ENCODE measurements at regions not wholly inside any gene's neighbourhood (a gene's known extent, or its start where the extent isn't known, plus 50 kb on each side); places are given as distances from the start of the nearest gene placed in this dataset.

DNA sequence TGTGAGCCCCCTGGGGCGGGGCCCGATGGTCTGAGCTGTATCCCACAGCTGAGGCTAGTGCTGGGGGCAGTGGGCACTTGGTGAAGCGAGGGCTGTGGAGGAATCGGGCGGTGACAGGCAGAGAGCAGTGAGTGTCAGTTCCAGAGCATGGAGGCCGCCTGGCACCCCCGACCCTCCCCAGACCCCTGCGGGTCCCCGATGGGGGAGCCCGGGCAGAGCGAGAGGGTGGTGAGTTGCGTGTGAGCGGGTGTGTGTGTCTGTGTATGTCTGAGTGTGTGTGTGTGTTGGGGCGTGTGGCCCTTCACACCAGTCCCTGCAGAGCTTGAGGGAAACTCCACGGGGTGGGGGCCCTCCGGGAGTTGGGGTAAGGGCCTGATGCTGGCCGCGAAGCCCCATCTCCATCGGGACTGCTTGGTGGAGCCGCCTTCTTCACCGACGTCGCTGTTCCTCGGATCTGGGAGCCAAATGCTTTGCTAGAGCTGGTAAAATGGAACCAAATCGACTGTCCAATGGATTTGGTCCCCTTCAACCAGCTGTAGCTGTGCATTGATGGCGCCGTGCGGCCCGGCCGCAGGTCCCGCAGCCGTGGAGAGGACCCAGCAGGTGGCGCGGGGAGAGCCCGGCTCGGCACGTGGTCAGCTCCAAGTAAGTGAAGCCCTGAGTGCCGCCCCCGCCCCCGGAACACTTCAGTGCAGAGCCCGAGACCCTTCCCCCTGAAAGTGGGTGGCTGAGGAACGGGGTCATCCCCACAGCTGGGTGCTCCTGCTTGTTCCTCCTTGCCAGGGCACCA is 77.7 kb upstream of the SLCO4A1 start:
- dilution Hi-C loops (cut with HindIII; ENCODE audit: low sequenced_read_pairs, unreplicated experiment), result no loop called here

More for the DNA sequence above, 77.7 kb upstream of the SLCO4A1 start:
- no peak overlapping the region for H3K9ac ChIP-seq (ENCODE audit: low read depth, low read length)
- H3K14ac ChIP-seq (replicated peaks; ENCODE audit: low read depth, low read length), result no peak overlapping the region
- no peak overlapping the region for H3K27ac ChIP-seq (ENCODE audit: insufficient read depth, low read length)
- H3K4ac ChIP-seq (ENCODE audit: low read depth, low read length), result no peak overlapping the region
- H4K20me1 ChIP-seq (ENCODE audit: insufficient read depth, low read length), result no peaks in the 10 kb centered on the region
- H3K9me3 ChIP-seq (ENCODE audit: control insufficient read depth, insufficient read depth, low read length), result no peaks in the 10 kb centered on the region
- BruUV-seq (replicated peaks), result no TSS peak
- intact Hi-C loops (cut with micrococcal nuclease) (no loop called here), in situ Hi-C loops (cut with MboI; ENCODE audit: low sequenced_read_pairs) (no loop called here)
- H3K9me1 ChIP-seq (ENCODE audit: insufficient read depth, low read length), result no peaks in the 10 kb centered on the region
- no peak overlapping the region for H3K23ac ChIP-seq (ENCODE audit: low read depth, low read length)
- TF ChIP-seq, protein P1, sequence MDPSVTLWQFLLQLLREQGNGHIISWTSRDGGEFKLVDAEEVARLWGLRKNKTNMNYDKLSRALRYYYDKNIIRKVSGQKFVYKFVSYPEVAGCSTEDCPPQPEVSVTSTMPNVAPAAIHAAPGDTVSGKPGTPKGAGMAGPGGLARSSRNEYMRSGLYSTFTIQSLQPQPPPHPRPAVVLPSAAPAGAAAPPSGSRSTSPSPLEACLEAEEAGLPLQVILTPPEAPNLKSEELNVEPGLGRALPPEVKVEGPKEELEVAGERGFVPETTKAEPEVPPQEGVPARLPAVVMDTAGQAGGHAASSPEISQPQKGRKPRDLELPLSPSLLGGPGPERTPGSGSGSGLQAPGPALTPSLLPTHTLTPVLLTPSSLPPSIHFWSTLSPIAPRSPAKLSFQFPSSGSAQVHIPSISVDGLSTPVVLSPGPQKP (IDR thresholded peaks at IDR 0.05; ENCODE audit: borderline replicate concordance, low read depth, low read length), result no peak
- TF ChIP-seq RFX5 (IDR thresholded peaks at IDR 0.05; ENCODE audit: low read depth, low read length), result no peak
- no peak for TF ChIP-seq MAZ (IDR thresholded peaks at IDR 0.05; ENCODE audit: borderline replicate concordance, low read depth, low read length)
- TF ChIP-seq NFE2L2 (IDR thresholded peaks at IDR 0.05; ENCODE audit: low read depth, low read length), result no peak
- H3K27me3 ChIP-seq (ENCODE audit: control insufficient read depth, insufficient read depth, low read length), result peaks cover 48% of the 10 kb centered on the region
- no peaks in the 10 kb centered on the region for H3K36me3 ChIP-seq (ENCODE audit: control insufficient read depth, insufficient read depth, low read length)
- H3K56ac ChIP-seq (ENCODE audit: extremely low read depth, insufficient read depth, low read length), result no peak overlapping the region
- POLR2A ChIA-PET (ENCODE audit: unreplicated experiment), result no interaction called here
- no peak overlapping the region for H2BK120ac ChIP-seq (ENCODE audit: low read depth, low read length)
- ATAC-seq (ENCODE audit: low read depth), result no peak
- no peak overlapping the region for H2BK5ac ChIP-seq (ENCODE audit: low read depth, low read length, poor library complexity, severe bottlenecking)
- H2BK15ac ChIP-seq (ENCODE audit: low read depth, low read length), result no peak overlapping the region
- no peak overlapping the region for H2BK20ac ChIP-seq (ENCODE audit: low read depth, low read length)
- no peak overlapping the region for H2AK5ac ChIP-seq (ENCODE audit: low read depth, low read length)
- no peak overlapping the region for H3K4me3 ChIP-seq (ENCODE audit: insufficient read depth, low read depth, low read length)
- H4K8ac ChIP-seq (ENCODE audit: low read depth in 2 of 2, low read length in 2 of 2), result no peak overlapping the region
- H3K79me1 ChIP-seq (ENCODE audit: low read depth in 1 of 2, low read length in 2 of 2), result no peaks in the 10 kb centered on the region
- H4K91ac ChIP-seq (ENCODE audit: insufficient read depth, low read depth, low read length), result no peak overlapping the region
- no peak overlapping the region for H3K4me2 ChIP-seq (ENCODE audit: low read depth, low read length)
- no peak overlapping the region for H3K18ac ChIP-seq (ENCODE audit: low read depth, low read length)
- H2AK9ac ChIP-seq (replicated peaks; ENCODE audit: low read depth, low read length, poor library complexity), result no peak overlapping the region
- CTCF ChIA-PET, result no interaction called here
- no peak overlapping the region for H4K5ac ChIP-seq (ENCODE audit: low read depth, low read length)
- no peak overlapping the region for H2AFZ ChIP-seq (replicated peaks; ENCODE audit: low read length, poor library complexity)
- no peak for DNase-seq
- WGBS, 2 experiments (ENCODE audit: extremely low coverage in 2 of 2, insufficient read length in 1 of 2), result 77% methylated on average over 17 of the region's 42 CpGs; no CpG with 5 or more reads in 1 of the 2 experiments
- H3K4me1 ChIP-seq (ENCODE audit: control insufficient read depth, insufficient read depth, low read length), result no peaks in the 10 kb centered on the region

All from IMR-90 (cell line).